ENCODE measurements at regions not wholly inside any gene's neighbourhood (a gene's known extent, or its start where the extent isn't known, plus 50 kb on each side); places are given as distances from the start of the nearest gene placed in this dataset.

DNA sequence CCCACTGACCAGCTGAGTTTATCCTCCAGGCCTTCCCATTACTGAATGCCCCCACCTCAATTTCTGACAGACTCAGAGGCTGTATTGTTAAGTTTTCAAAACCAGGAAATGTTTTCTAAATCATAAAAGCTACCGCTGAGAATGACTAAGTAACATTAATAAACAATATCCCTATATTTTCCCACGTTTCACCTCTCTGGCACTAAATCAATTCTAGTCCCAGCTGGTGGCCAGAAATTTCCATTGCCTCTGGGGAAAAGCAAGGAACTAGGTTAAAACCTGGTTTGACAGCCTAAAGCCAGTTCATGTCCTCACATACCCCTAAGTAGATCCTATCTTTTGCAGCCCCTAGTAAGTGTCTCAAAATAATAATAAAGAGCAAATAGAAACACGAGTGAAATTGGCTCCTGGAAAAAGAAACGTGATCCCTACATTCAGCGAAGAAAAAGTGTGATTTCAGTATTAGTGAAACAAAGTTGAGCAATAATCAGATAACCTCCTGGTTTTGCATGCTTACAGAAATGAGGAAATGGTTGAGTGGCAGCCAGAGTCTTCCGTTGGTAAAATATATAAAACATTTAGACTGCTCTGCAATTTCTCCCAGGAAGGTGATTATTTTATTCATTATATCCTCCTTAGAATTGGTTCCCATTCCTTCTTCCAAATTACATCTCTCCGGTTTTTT lies 110.9 kb downstream of the ESM1 start:
- no peak for DNase-seq (ENCODE audit: low read depth)
- TF ChIP-seq, protein P1, sequence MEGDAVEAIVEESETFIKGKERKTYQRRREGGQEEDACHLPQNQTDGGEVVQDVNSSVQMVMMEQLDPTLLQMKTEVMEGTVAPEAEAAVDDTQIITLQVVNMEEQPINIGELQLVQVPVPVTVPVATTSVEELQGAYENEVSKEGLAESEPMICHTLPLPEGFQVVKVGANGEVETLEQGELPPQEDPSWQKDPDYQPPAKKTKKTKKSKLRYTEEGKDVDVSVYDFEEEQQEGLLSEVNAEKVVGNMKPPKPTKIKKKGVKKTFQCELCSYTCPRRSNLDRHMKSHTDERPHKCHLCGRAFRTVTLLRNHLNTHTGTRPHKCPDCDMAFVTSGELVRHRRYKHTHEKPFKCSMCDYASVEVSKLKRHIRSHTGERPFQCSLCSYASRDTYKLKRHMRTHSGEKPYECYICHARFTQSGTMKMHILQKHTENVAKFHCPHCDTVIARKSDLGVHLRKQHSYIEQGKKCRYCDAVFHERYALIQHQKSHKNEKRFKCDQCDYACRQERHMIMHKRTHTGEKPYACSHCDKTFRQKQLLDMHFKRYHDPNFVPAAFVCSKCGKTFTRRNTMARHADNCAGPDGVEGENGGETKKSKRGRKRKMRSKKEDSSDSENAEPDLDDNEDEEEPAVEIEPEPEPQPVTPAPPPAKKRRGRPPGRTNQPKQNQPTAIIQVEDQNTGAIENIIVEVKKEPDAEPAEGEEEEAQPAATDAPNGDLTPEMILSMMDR (conservative IDR thresholded peaks at IDR 0.05; ENCODE audit: low read depth, low read length) = no peak
- H3K4me3 ChIP-seq (ENCODE audit: low read length) = no peak overlapping the region

DNA sequence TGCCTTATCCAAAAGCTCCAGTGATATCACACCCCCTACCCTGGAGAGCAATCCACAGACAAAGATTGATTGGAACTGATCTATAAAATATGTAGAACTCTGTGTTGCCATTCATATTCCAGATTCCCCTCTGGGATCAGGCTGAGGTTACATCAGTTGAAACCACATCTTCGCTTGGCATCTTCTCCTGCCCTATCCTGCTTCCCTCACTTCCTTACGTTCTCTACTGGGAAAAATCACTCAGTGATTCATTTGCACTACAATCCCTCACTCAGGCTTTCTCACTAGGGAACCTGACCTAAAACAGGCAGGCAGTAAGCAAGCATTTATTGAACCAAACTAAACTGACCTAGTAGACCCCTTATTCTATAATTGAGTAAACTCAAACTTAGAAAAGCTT lies 111.7 kb downstream of the ESM1 start:
- TF ChIP-seq, protein P1 (conservative IDR thresholded peaks at IDR 0.05; ENCODE audit: low read depth, low read length) = no peak
- DNase-seq (ENCODE audit: low read depth) = no peak
- H3K4me3 ChIP-seq (ENCODE audit: low read length) = no peak overlapping the region

DNA sequence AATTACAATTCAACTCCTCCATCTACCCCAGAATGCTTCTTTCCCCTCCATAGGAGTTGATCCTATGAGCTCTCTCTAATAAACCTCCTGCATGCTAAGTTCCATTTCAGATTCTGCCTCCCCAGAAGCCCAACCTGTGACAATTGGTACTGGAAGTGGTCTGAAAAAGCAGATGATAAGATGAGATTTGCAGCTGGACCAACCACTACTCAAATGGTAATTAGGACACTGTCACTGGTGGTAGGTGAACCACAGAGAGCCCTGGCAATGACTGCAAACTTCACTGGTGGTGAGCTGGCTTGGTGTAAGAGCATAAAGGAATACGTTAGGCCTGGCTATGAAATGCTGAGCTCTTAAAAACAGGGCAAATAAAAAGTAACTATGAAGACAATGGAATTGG lies 112.6 kb downstream of the ESM1 start:
- TF ChIP-seq, protein P1 (conservative IDR thresholded peaks at IDR 0.05; ENCODE audit: low read depth, low read length) = no peak
- no peak for DNase-seq (ENCODE audit: low read depth)
- no peak overlapping the region for H3K4me3 ChIP-seq (ENCODE audit: low read length)

DNA sequence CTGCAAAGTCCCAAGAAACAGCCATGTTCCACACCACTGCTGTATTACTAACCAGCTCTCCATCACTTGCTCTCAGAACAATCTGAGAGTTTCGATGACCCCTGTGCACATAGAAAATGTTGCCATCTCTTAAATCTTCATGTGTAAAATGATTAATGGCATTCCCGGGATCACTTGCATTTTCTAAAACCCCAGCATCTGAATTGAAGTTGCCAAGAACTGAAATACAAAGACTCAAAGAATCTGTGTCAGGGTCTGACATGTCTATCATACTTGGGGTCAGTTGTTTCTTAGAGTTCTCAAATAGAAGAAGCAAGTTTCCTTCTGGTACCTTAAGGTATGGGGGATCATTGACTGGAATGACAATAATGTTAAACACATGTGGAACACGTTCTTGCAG lies 115.1 kb downstream of the ESM1 start:
- DNase-seq (ENCODE audit: low read depth) = no peak
- H3K4me3 ChIP-seq (ENCODE audit: low read length) = no peak overlapping the region
- TF ChIP-seq, protein P1 (conservative IDR thresholded peaks at IDR 0.05; ENCODE audit: low read depth, low read length) = no peak

DNA sequence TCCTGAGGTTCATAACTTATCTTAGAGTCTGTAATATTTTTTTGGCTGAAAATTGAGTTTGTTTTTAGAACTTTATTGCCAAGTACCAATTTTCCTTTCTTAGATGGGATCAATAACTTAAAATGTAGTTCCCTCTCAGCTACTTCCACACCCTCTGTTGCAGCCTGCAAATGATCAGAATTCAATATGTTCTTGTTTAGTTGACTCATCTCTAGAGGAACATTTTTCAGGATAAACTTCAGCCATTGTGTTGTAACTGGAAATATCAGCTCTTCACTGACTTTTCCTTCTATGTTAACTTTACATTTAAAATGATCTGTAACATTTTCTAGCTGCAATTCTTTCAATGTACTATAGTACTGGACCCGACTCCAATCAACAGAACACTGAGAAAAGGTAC lies 115.7 kb downstream of the ESM1 start:
- DNase-seq (ENCODE audit: low read depth) = no peak
- TF ChIP-seq, protein P1 (conservative IDR thresholded peaks at IDR 0.05; ENCODE audit: low read depth, low read length) = no peak
- H3K4me3 ChIP-seq (ENCODE audit: low read length) = no peak overlapping the region

DNA sequence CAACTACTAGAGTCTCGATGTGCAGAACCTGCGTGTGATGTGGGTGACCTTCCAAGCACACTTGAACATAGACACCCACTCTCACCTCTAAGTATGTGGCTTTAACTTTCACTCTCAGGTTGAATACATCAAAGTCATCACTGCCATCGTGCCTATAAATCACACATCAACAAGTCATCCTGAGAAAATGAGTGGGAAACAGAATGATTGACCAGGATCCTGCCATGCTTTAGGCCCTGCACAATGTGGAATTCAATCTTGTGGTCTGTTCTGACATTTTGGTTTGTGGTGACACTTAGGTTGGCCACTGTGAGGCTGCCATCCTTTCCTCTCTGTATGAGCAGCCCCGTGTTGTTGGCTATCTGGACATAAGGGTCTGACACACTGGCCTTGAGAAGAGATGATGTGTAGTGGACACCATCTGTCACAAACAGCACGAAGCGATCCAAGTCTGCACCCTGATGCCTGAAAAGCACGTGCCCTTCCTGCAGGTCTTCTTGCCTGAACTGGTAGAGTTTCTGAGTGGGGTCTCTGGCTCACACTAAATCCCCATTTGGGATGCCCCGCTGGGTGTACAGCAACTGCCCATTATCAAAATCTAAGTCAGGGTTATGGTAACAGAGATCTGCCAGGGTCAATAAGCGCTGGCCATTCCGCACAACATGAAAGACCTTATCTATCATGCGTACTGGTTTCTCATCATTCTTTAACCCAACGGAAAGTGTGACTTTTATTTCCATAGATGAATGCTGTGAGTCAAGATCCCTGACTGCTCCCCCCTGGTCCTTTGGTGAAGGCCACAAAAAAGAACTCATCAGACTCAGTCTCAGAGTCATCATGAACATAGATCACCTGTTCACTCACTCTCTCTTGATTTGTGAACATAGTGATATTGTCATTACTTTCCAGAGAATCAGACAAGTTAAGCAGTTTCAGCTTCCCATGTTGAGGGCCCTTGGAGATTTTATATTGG lies 116.6 kb downstream of the ESM1 start:
- DNase-seq (ENCODE audit: low read depth) = no peak
- TF ChIP-seq, protein P1 (conservative IDR thresholded peaks at IDR 0.05; ENCODE audit: low read depth, low read length) = no peak
- H3K4me3 ChIP-seq (ENCODE audit: low read length) = no peak overlapping the region

Measured in retinal pigment epithelial cell (primary cell).